SK-N-SH treated with all-trans-retinoic acid at 6 μM for 48 hours (cell line): ENCODE measurements at regions not wholly inside any gene's neighbourhood (a gene's known extent, or its start where the extent isn't known, plus 50 kb on each side); places are given as distances from the start of the nearest gene placed in this dataset.

ENCODE experiments used
- TF ChIP-seq, protein P1 (sequence below): fragments of 250-450 bp; sonication (Bioruptor Pico); IDR thresholded peaks from 2 replicates; pipeline ENCODE4 v1.8.0; 2020; ENCODE audit warnings: mild to moderate bottlenecking, moderate library complexity, borderline replicate concordance
- TF ChIP-seq, protein P2 (sequence below): fragments of 250-450 bp; sonication (Bioruptor Pico); IDR thresholded peaks from 2 replicates; pipeline ENCODE4 v1.8.0; 2021; ENCODE audit warnings: low read depth, mild to moderate bottlenecking, moderate library complexity, borderline replicate concordance

DNA sequence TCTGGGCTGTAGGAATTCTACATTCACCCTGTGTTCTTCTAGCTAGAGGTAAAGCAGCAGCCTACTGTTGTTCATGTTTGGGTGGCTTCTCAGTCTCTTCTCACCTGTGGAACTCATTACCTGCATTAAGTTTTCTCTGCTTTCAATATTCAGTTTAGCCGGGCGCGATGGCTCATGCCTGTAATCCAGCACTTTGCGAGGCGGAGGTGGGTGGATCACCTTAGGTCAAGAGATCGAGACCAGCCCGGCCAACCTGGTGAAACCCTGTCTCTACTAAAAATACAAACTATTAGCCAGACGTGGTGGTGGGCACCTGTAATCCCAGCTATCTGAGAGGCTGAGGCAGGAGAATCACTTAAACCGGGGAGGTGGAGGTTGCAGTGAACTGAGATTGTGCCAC, 139.8 kb upstream of the UBE2E3 start:
- TF ChIP-seq, protein P1, sequence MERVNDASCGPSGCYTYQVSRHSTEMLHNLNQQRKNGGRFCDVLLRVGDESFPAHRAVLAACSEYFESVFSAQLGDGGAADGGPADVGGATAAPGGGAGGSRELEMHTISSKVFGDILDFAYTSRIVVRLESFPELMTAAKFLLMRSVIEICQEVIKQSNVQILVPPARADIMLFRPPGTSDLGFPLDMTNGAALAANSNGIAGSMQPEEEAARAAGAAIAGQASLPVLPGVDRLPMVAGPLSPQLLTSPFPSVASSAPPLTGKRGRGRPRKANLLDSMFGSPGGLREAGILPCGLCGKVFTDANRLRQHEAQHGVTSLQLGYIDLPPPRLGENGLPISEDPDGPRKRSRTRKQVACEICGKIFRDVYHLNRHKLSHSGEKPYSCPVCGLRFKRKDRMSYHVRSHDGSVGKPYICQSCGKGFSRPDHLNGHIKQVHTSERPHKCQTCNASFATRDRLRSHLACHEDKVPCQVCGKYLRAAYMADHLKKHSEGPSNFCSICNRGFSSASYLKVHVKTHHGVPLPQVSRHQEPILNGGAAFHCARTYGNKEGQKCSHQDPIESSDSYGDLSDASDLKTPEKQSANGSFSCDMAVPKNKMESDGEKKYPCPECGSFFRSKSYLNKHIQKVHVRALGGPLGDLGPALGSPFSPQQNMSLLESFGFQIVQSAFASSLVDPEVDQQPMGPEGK (CRISPR knock-in tag) = no peak
- TF ChIP-seq, protein P2, sequence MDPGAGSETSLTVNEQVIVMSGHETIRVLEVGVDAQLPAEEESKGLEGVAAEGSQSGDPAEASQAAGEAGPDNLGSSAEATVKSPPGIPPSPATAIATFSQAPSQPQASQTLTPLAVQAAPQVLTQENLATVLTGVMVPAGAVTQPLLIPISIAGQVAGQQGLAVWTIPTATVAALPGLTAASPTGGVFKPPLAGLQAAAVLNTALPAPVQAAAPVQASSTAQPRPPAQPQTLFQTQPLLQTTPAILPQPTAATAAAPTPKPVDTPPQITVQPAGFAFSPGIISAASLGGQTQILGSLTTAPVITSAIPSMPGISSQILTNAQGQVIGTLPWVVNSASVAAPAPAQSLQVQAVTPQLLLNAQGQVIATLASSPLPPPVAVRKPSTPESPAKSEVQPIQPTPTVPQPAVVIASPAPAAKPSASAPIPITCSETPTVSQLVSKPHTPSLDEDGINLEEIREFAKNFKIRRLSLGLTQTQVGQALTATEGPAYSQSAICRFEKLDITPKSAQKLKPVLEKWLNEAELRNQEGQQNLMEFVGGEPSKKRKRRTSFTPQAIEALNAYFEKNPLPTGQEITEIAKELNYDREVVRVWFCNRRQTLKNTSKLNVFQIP (CRISPR knock-in tag) = no peak
